Upper lobe of right lung (tissue), 1 donor: ENCODE measurements at regions not wholly inside any gene's neighbourhood (a gene's known extent, or its start where the extent isn't known, plus 50 kb on each side); places are given as distances from the start of the nearest gene placed in this dataset.

Experiments used
- ATAC-seq: fragments of 200-7000 bp; cut with Tn5 transposase; one replicate; pipeline ENCODE4 v1.9.1; 2020; ENCODE audit warnings: mild to moderate bottlenecking, moderate library complexity
- DNase-seq: peaks from one replicate; pipeline ENCODE4 v3.0.0-alpha.2; 2020
- H3K27ac ChIP-seq: fragments of 200-600 bp; one replicate; pipeline ENCODE4 v1.8.0; 2022
- H3K27me3 ChIP-seq: fragments of 200-600 bp; one replicate; pipeline ENCODE4 v1.8.0; 2022; ENCODE audit warnings: mild to moderate bottlenecking
- H3K36me3 ChIP-seq: fragments of 200-600 bp; one replicate; pipeline ENCODE4 v1.8.0; 2022
- H3K4me1 ChIP-seq: fragments of 200-600 bp; one replicate; pipeline ENCODE4 v1.8.0; 2022
- H3K4me3 ChIP-seq: fragments of 200-600 bp; one replicate; pipeline ENCODE4 v1.8.0; 2022; ENCODE audit warnings: mild to moderate bottlenecking
- H3K9me3 ChIP-seq: fragments of 200-600 bp; one replicate; pipeline ENCODE4 v1.8.0; 2022
- intact Hi-C: fragments of 100-400 bp; cut with DNase I; formaldehyde crosslinking; loops from one replicate; pipeline ENCODE4 v1.11.0; 2022
- TF ChIP-seq, protein P1 (sequence below): fragments of 200-600 bp; IDR thresholded peaks from one replicate; pipeline ENCODE4 v1.8.0; 2022; ENCODE audit warnings: antibody characterized with exemption
- donor health status: DM: no; HTN: yes; CAD: no; lungs with severe emphysema.

DNA sequence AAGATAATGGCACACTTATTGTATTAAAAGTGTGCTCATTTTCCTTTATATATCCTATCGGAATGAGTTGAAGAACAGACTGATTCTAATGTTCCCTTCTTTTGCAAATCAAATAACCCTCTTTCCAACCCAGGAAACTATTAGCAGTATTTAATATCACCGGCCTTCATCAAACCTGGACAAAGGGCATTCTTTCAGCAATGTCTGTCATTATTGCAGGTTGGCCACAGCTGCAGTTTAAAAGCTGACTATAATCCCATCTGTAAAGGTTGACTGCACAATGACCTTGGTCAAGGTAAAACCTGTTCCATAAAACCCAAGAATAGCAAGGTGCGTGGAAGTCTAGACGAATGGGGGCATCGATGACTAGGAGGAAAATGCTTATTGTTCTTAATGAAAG, 472.3 kb upstream of the SOX5 start:
- Histone ChIP-seq H3K4me3 (no peak overlapping the region), H3K9me3 (no peaks in the 10 kb centered on the region), H3K27ac (no peak overlapping the region), H3K36me3 (no peaks in the 10 kb centered on the region), H3K27me3 (no peaks in the 10 kb centered on the region), H3K4me1 (no peaks in the 10 kb centered on the region)
- intact Hi-C loops, result no loop called here
- ATAC-seq (no peak), DNase-seq (no peak)
- TF ChIP-seq, protein P1, sequence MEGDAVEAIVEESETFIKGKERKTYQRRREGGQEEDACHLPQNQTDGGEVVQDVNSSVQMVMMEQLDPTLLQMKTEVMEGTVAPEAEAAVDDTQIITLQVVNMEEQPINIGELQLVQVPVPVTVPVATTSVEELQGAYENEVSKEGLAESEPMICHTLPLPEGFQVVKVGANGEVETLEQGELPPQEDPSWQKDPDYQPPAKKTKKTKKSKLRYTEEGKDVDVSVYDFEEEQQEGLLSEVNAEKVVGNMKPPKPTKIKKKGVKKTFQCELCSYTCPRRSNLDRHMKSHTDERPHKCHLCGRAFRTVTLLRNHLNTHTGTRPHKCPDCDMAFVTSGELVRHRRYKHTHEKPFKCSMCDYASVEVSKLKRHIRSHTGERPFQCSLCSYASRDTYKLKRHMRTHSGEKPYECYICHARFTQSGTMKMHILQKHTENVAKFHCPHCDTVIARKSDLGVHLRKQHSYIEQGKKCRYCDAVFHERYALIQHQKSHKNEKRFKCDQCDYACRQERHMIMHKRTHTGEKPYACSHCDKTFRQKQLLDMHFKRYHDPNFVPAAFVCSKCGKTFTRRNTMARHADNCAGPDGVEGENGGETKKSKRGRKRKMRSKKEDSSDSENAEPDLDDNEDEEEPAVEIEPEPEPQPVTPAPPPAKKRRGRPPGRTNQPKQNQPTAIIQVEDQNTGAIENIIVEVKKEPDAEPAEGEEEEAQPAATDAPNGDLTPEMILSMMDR, result no peak

DNA sequence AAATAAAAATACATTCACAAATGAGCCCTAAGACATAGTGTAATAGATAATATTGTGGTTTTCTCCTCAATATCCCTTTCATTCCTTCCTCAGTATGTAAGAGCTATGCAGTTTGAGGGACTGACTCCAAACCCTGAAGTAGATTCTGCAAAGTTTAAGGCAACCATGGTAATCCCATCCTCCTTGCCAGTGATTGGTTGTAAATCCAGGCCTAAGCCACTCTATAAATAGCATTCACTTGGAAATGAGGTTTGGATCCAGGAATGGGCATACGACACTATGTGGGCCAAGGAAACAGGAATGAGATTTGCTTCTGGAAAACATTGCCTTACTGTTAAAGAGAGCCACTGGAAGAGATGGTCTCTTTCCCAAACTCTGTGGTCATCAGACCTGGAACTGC, 468.7 kb upstream of the SOX5 start:
- Histone ChIP-seq H3K36me3 (no peaks in the 10 kb centered on the region), H3K27ac (no peak overlapping the region), H3K9me3 (no peaks in the 10 kb centered on the region), H3K27me3 (no peaks in the 10 kb centered on the region), H3K4me3 (no peak overlapping the region), H3K4me1 (no peaks in the 10 kb centered on the region)
- intact Hi-C loops, result no loop called here
- ATAC-seq, result no peak
- no peak for DNase-seq
- TF ChIP-seq, protein P1, result no peak

DNA sequence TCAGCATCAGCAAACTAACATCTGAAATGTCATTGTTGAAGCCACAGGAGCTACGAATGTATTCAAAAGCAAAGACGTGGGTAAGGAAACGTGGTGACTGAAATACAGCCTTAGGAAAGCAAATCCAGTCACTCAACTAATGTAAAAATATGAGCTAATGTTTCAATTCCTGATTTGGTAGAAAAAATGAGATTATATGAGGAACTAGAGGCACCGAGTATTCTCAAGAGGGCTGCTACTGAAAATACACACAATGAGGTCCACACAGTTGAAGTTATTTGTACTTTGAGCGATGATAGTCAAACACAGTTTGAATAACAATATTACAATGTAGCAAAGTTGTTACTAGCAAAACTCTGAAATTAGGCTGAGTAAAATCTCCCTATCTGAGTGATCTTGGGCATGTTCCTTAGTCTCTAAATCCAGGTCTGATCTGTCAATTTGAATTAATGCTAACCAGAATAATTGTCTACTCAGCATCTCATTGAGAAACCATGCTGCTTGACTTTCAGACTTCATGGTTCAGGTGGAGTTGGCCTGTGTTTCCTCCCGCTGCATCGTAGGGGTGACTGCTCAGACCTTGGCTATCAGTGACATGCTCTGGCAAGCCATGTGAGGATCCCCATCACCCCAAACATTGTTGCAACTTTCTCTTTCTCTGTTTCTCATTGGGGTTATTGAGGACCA, 467.1 kb upstream of the SOX5 start:
- intact Hi-C loops, result no loop called here
- H3K4me3 ChIP-seq, result no peak overlapping the region
- no peaks in the 10 kb centered on the region for H3K9me3 ChIP-seq
- DNase-seq, result no peak
- no peaks in the 10 kb centered on the region for H3K27me3 ChIP-seq
- H3K4me1 ChIP-seq, result no peaks in the 10 kb centered on the region
- ATAC-seq, result no peak
- no peaks in the 10 kb centered on the region for H3K36me3 ChIP-seq
- H3K27ac ChIP-seq, result no peak overlapping the region
- TF ChIP-seq, protein P1, result no peak

DNA sequence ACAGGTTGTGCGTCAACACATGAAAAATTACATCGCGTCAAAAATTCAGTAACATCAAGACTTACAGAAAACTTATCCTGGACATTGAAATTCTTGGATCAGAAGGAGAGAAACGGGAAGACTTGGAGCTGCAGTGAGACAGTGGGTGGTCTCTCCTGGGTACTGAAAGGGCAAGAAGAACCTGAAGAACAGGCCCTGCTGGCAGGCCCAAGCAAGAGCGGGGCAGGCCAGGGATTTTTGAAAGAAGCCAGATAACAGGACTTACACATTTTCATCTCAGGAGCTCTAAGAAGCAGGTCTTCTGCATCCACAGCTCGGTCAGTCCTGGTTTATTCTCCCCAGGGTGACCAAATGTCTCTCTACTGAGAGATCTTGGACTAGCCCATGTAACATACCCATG, 466.5 kb upstream of the SOX5 start:
- no peak overlapping the region for H3K27ac ChIP-seq
- ATAC-seq, result no peak
- no peaks in the 10 kb centered on the region for H3K36me3 ChIP-seq
- intact Hi-C loops, result no loop called here
- H3K9me3 ChIP-seq, result no peaks in the 10 kb centered on the region
- no peaks in the 10 kb centered on the region for H3K4me1 ChIP-seq
- TF ChIP-seq, protein P1, result no peak
- no peak for DNase-seq
- H3K27me3 ChIP-seq, result no peaks in the 10 kb centered on the region
- no peak overlapping the region for H3K4me3 ChIP-seq

DNA sequence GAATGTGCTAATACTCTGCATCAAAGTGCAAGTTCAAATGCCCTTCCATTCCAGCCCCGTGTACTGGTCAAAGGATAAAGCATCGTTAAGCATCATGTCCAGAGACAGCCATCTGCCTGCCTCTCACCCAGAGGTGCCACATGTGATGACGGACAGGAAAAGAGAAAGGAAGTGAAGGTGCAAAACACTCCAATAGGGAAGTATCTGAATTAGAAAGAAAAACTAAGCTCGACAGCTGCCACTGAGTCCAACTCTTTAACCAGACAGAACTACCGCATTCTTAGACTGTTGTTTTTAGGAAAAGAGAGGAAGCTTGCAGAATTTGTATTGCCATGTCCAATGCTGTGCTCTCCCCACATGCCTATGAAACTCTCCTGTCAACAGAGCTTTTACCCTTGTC, 465.0 kb upstream of the SOX5 start:
- ATAC-seq, result no peak
- H3K9me3 ChIP-seq, result no peaks in the 10 kb centered on the region
- DNase-seq, result no peak
- H3K27me3 ChIP-seq, result no peaks in the 10 kb centered on the region
- intact Hi-C loops, result no loop called here
- H3K36me3 ChIP-seq, result no peaks in the 10 kb centered on the region
- H3K4me1 ChIP-seq, result no peaks in the 10 kb centered on the region
- H3K4me3 ChIP-seq, result no peak overlapping the region
- no peak overlapping the region for H3K27ac ChIP-seq
- TF ChIP-seq, protein P1, result no peak

DNA sequence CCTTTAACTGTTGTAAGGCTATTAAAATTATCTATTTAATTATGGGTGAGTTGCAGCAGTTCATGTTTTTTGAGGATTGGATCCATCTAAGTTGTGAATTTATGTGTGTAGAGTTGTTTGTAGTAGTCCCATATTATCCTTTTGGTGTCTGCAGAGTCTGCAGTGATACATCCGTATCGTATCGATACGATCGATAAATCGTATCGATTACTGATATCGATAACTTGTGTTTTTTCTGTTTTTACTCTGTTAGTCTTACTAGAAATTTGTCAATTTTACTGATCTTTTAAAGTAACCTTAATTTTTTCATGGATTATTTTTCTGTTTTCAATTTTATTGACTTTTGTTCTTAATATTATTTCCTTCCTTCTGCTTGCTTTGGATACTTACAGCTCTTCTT, 462.5 kb upstream of the SOX5 start:
- DNase-seq, result no peak
- H3K4me1 ChIP-seq, result no peaks in the 10 kb centered on the region
- no peak overlapping the region for H3K27ac ChIP-seq
- H3K36me3 ChIP-seq, result no peaks in the 10 kb centered on the region
- no peak for ATAC-seq
- no peaks in the 10 kb centered on the region for H3K27me3 ChIP-seq
- intact Hi-C loops, result no loop called here
- TF ChIP-seq, protein P1, result no peak
- no peak overlapping the region for H3K4me3 ChIP-seq
- H3K9me3 ChIP-seq, result no peaks in the 10 kb centered on the region
